Adrenal gland (tissue), 5 donors: ENCODE measurements at regions not wholly inside any gene's neighbourhood (a gene's known extent, or its start where the extent isn't known, plus 50 kb on each side); places are given as distances from the start of the nearest gene placed in this dataset.

Experiments used
- CTCF ChIP-seq, 6 experiments: fragments of 450-650 bp in 4 of 6; fragments of 200-600 bp in 2 of 6; sonication (generic) in 1 of 6; IDR thresholded peaks; 1 replicate in 5 of 6; 2 replicates in 1 of 6; pipeline versions ENCODE4 v1.5.1 to v1.8.0; 2016 to 2021; ENCODE audit warnings: antibody characterized with exemption in 6 of 6, mild to moderate bottlenecking in 2 of 6, moderate library complexity in 1 of 6
- POLR2A ChIP-seq, 2 donors: fragments of 450-650 bp; IDR thresholded peaks; one replicate each; pipeline ENCODE4 v1.6.1; 2017; ENCODE audit warnings: antibody characterized with exemption in 2 of 2, mild to moderate bottlenecking in 2 of 2, moderate library complexity in 1 of 2
- donor health status: DM: no; HTN: no; CAD: no.

- TF ChIP-seq CTCF (IDR thresholded peaks at IDR 0.05) (no peak), POLR2A (IDR thresholded peaks at IDR 0.05) (no peak)
Measured at GRCh38 chr16:65662256-65662655, 540.4 kb upstream of the CDH11 start.
